ENCODE measurements at regions not wholly inside any gene's neighbourhood (a gene's known extent, or its start where the extent isn't known, plus 50 kb on each side); places are given as distances from the start of the nearest gene placed in this dataset.
"Not testable (repeated sequence)": the region's sequence is repeated elsewhere in the genome, so short reads cannot be mapped to it uniquely, and the experiment has no call there.

DNA sequence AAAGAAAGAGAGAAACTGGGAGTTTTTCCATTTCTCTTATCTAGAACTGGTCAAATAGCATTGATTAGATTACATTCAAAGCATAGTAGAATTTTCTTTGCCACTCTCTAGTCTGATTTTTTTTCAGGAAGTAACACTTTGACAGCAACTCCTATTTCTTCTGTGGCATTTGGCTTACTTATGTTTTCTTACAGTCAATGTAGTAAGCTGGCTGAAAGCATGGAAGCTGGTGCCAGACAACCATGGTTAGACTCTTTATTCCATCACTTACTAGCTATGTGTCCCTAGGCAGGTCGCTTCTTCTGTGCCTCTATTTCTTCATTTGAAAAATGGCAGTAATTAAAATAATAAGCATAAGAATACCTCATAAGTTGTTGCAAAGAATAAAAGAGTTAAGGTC is 54.2 kb upstream of the OPRM1 start:
- no peaks in the 10 kb centered on the region for H3K36me3 ChIP-seq
- no peaks in the 10 kb centered on the region for H3K9me3 ChIP-seq
- no peak overlapping the region for H3K4me3 ChIP-seq
- H3K4me1 ChIP-seq: no peaks in the 10 kb centered on the region
- DNase-seq: no peak
- no peaks in the 10 kb centered on the region for H3K27me3 ChIP-seq
- H3K27ac ChIP-seq: no peak overlapping the region
- TF ChIP-seq, protein P1, sequence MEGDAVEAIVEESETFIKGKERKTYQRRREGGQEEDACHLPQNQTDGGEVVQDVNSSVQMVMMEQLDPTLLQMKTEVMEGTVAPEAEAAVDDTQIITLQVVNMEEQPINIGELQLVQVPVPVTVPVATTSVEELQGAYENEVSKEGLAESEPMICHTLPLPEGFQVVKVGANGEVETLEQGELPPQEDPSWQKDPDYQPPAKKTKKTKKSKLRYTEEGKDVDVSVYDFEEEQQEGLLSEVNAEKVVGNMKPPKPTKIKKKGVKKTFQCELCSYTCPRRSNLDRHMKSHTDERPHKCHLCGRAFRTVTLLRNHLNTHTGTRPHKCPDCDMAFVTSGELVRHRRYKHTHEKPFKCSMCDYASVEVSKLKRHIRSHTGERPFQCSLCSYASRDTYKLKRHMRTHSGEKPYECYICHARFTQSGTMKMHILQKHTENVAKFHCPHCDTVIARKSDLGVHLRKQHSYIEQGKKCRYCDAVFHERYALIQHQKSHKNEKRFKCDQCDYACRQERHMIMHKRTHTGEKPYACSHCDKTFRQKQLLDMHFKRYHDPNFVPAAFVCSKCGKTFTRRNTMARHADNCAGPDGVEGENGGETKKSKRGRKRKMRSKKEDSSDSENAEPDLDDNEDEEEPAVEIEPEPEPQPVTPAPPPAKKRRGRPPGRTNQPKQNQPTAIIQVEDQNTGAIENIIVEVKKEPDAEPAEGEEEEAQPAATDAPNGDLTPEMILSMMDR (IDR thresholded peaks at IDR 0.05): no peak
- no peak for TF ChIP-seq POLR2A (IDR thresholded peaks at IDR 0.05)

DNA sequence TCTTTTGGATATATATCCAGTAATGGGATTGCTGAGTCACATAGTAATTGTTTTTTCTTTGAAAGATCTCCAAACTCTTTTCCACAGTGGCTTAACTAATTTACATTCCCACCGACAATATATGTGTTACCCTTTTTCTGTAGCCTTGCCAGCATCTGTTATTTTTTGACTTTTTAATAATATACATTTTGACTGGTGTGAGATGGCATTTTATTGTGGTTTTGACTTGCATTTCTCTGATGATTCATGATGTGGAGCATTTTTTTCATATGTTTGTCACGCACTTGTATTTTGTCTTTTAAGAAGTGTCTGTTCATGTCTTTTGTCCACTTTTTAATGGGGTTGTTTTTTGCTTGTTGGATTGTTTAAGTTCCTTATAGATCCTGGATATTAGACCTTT is 58.9 kb upstream of the OPRM1 start:
- TF ChIP-seq, protein P1 (IDR thresholded peaks at IDR 0.05): no peak
- TF ChIP-seq POLR2A (IDR thresholded peaks at IDR 0.05): no peak
- Histone ChIP-seq H3K4me1 (no peaks in the 10 kb centered on the region), H3K27me3 (no peaks in the 10 kb centered on the region), H3K4me3 (no peak overlapping the region), H3K27ac (no peak overlapping the region), H3K9me3 (no peaks in the 10 kb centered on the region), H3K36me3 (no peaks in the 10 kb centered on the region)
- no peak for DNase-seq

DNA sequence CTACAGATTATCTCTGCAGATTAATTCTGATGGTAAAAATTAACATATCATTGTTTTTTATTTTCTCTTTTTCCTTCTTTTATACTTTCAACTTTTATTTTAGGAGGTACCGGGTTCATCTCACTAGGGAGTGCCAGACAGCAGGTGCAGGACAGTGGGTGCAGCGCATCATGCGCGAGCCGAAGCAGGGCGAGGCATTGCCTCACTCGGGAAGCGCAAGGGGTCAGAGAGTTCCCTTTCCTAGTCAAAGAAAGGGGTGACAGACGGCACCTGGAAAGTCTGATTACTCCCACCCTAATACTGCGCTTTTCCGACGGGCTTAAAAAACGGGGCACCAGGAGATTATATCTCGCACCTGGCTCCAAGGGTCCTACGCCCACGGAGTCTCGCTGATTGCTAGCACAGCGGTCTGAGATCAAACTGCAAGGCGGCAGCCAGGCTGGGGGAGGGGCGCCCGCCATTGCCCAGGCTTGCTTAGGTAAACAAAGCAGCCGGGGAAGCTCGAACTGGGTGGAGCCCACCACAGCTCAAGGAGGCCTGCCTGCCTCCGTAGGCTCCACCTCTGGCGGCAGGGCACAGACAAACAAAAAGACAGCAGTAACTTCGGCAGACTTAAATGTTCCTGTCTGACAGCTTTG is 60.0 kb upstream of the OPRM1 start:
- H3K4me3 ChIP-seq, H3K27ac ChIP-seq, H3K36me3 ChIP-seq, H3K27me3 ChIP-seq, H3K4me1 ChIP-seq, H3K9me3 ChIP-seq, DNase-seq: not testable (repeated sequence)

DNA sequence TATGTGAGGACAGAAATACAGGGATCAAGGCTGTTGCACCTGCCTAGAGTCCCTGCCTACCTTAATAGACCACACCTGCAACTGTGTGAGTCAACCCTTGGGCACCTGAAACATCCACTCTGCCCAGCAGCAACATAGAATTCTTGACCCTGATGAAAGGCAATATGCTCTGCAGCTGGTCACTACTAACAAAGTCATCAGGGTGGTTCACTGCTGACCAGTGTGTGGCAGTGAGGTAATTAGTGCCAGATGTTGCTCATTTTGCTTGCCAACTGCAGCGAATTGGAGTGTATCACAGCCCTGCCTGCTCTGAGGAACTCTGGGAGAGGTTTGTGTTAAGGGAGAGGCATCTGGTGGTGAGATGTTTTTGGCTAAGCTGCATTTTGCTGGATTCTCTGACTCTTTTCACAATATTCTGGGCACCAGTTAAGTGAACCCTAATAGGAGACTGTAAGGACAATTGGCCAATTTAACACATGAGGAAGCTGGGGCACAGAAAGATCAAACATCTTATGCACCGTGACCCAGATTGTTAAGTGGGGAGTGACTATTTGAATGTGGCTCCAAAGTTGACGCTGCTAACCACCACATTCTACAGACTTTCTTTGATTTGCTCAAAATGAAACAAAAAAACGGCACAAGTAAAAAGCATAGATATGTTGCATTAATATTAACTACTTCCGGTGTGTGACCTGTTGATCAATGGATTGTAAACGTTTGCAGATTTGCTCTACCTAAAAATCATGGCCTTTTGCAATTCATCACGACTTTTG is 61.9 kb upstream of the OPRM1 start:
- Histone ChIP-seq H3K27me3 (no peaks in the 10 kb centered on the region), H3K36me3 (no peaks in the 10 kb centered on the region), H3K27ac (no peak overlapping the region), H3K4me1 (no peaks in the 10 kb centered on the region), H3K4me3 (no peak overlapping the region), H3K9me3 (no peaks in the 10 kb centered on the region)
- no peak for TF ChIP-seq POLR2A (IDR thresholded peaks at IDR 0.05)
- DNase-seq: no peak

DNA sequence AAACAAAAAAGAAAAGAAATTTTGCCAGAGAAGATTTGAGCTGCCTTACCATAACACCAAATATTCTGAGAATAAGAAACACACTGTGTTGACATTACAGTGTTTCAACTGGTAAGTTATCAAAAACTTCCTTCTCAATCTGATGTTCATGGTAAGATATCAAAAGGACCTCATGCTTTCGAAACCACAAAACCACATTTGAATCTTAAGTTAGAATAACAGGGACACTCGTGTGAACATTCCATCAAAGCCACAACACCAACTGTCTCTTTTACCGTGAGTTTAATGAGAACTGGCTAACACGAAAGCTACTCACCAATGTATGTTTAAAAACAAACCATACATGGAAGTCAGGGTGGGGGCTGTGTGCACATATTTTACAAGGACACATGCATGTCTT is 73.0 kb upstream of the OPRM1 start:
- H3K4me1 ChIP-seq: no peaks in the 10 kb centered on the region
- H3K27ac ChIP-seq: no peak overlapping the region
- no peak overlapping the region for H3K4me3 ChIP-seq
- H3K9me3 ChIP-seq: no peaks in the 10 kb centered on the region
- H3K27me3 ChIP-seq: no peaks in the 10 kb centered on the region
- TF ChIP-seq, protein P1 (IDR thresholded peaks at IDR 0.05): no peak
- TF ChIP-seq POLR2A (IDR thresholded peaks at IDR 0.05): no peak
- no peak for DNase-seq
- H3K36me3 ChIP-seq: no peaks in the 10 kb centered on the region

DNA sequence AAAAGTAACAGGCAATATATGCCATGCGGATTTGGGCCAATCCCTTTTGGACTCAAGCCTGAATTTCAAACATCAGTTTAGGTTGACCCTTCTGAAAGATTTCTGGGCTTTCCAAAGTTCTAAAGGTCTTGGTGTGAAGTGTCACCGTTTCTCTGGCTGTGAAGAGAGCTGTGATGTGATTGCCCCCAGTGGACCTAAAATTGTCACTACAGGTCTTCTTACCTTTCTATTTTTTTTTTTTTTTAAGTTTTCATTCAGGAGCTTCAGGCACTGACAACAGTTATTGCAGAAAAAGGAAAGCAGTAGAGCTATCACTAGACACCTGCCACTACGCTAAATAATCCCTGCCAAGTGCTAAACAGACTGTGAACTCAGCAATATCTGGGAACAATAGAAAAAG is 75.7 kb upstream of the OPRM1 start:
- H3K4me1 ChIP-seq: no peaks in the 10 kb centered on the region
- TF ChIP-seq, protein P1 (IDR thresholded peaks at IDR 0.05): no peak
- no peak for TF ChIP-seq POLR2A (IDR thresholded peaks at IDR 0.05)
- no peak for DNase-seq
- no peak overlapping the region for H3K27ac ChIP-seq
- no peaks in the 10 kb centered on the region for H3K9me3 ChIP-seq
- H3K36me3 ChIP-seq: no peaks in the 10 kb centered on the region
- no peaks in the 10 kb centered on the region for H3K27me3 ChIP-seq
- no peak overlapping the region for H3K4me3 ChIP-seq
